Stomach (tissue), 4 donors: ENCODE measurements at regions not wholly inside any gene's neighbourhood (a gene's known extent, or its start where the extent isn't known, plus 50 kb on each side); places are given as distances from the start of the nearest gene placed in this dataset.

Experiments
- EP300 ChIP-seq: sonication (generic); formaldehyde crosslinking; IDR thresholded peaks from one replicate; pipeline ENCODE4 v1.6.1; 2017; ENCODE audit warnings: antibody characterized with exemption
- POLR2A ChIP-seq, 4 donors: fragments of 450-650 bp; IDR thresholded peaks; one replicate each; pipeline ENCODE4 v1.6.1; 2016; ENCODE audit warnings: antibody characterized with exemption in 4 of 4, control low read depth in 2 of 4, mild to moderate bottlenecking in 1 of 4, moderate library complexity in 1 of 4
- POLR2AphosphoS5 ChIP-seq, 3 donors: sonication (generic); formaldehyde crosslinking; IDR thresholded peaks; one replicate each; pipeline ENCODE4 v1.6.1; 2016; ENCODE audit warnings: antibody characterized with exemption in 3 of 3
- TF ChIP-seq, protein P1 (sequence below), 7 experiments: fragments of 450-650 bp in 4 of 7; fragments of 200-600 bp in 3 of 7; sonication (generic) in 3 of 7; IDR thresholded peaks; one replicate each; pipeline ENCODE4 v1.5.1; 2016 to 2019; ENCODE audit warnings: antibody characterized with exemption in 7 of 7, control low read depth in 2 of 7, mild to moderate bottlenecking in 1 of 7

DNA sequence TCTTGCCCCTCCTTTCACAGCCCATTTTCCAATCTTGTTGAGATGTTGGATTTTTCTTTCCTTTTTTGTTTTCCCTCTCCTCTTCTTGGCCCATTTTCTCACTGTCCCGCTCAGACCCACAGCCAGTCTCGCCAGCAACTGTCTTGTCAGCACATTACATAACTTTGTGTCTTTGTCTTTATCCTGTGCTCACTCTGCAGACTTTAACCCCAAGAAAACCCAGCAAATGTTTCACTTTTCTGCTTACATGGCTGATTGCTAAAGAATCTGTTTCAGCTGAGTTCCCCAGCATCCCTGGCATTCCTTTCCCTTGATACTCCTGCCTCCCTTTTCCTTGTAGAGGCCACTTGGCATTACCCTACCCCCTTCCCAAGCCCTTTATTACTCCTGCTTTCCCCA, 74.6 kb downstream of the ZNF648 start:
- TF ChIP-seq POLR2A (IDR thresholded peaks at IDR 0.05) (no peak), EP300 (no peak), POLR2AphosphoS5 (IDR thresholded peaks at IDR 0.05) (no peak)
- TF ChIP-seq, protein P1, sequence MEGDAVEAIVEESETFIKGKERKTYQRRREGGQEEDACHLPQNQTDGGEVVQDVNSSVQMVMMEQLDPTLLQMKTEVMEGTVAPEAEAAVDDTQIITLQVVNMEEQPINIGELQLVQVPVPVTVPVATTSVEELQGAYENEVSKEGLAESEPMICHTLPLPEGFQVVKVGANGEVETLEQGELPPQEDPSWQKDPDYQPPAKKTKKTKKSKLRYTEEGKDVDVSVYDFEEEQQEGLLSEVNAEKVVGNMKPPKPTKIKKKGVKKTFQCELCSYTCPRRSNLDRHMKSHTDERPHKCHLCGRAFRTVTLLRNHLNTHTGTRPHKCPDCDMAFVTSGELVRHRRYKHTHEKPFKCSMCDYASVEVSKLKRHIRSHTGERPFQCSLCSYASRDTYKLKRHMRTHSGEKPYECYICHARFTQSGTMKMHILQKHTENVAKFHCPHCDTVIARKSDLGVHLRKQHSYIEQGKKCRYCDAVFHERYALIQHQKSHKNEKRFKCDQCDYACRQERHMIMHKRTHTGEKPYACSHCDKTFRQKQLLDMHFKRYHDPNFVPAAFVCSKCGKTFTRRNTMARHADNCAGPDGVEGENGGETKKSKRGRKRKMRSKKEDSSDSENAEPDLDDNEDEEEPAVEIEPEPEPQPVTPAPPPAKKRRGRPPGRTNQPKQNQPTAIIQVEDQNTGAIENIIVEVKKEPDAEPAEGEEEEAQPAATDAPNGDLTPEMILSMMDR (IDR thresholded peaks at IDR 0.05) = no peak
